Prostate gland (tissue), 2 donors: ENCODE measurements at regions not wholly inside any gene's neighbourhood (a gene's known extent, or its start where the extent isn't known, plus 50 kb on each side); places are given as distances from the start of the nearest gene placed in this dataset.

Source experiments
- POLR2AphosphoS5 ChIP-seq: sonication (generic); formaldehyde crosslinking; IDR thresholded peaks from one replicate; pipeline ENCODE4 v1.6.1; 2017; ENCODE audit warnings: antibody characterized with exemption
- TF ChIP-seq, protein P1 (sequence below), 4 experiments: fragments of 200-600 bp in 2 of 4; fragments of 450-650 bp in 2 of 4; sonication (generic) in 2 of 4; IDR thresholded peaks; 1 replicate in 3 of 4; 2 replicates in 1 of 4; pipeline ENCODE4 v1.5.1; 2016 to 2019; ENCODE audit warnings: antibody characterized with exemption in 4 of 4, mild to moderate bottlenecking in 2 of 4, moderate library complexity in 2 of 4

DNA sequence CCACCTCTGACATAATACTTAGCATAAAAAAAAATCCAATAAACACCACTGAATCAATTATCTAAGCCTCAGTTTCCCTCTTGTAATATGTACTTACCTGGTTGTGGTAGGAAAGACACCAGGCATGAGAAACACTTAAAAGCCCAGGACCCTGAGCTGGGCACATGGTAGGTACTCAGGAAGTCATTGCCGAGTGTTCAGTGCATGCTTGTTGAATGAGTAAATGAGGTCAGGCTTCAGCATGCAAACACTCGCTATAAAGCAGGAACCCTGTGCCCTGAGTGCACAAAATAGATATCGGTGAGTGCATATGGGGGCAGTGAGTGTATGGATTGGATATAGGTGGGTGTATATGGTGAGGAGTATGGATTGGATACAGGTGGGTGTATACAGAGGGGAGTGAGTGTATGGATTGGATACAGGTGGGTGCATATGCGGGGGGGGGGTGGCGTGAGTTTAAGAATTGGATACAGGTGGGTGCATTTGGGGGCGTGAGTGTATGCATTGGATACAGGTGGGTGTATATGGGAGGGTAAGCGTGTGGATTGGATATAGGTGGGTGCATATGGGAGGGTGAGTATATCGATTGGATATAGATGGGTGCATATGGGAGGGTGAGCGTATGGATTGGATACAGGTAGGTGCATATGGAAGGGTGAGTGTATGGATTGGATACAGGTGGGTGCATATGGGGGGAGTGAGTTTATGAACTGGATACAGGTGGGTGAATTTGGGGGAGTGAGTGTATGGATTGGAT, 194.3 kb upstream of the MSX2 start:
- TF ChIP-seq POLR2AphosphoS5 = no peak
- TF ChIP-seq, protein P1, sequence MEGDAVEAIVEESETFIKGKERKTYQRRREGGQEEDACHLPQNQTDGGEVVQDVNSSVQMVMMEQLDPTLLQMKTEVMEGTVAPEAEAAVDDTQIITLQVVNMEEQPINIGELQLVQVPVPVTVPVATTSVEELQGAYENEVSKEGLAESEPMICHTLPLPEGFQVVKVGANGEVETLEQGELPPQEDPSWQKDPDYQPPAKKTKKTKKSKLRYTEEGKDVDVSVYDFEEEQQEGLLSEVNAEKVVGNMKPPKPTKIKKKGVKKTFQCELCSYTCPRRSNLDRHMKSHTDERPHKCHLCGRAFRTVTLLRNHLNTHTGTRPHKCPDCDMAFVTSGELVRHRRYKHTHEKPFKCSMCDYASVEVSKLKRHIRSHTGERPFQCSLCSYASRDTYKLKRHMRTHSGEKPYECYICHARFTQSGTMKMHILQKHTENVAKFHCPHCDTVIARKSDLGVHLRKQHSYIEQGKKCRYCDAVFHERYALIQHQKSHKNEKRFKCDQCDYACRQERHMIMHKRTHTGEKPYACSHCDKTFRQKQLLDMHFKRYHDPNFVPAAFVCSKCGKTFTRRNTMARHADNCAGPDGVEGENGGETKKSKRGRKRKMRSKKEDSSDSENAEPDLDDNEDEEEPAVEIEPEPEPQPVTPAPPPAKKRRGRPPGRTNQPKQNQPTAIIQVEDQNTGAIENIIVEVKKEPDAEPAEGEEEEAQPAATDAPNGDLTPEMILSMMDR (IDR thresholded peaks at IDR 0.05) = no peak
